Neutrophil (primary cell): ENCODE measurements at regions not wholly inside any gene's neighbourhood (a gene's known extent, or its start where the extent isn't known, plus 50 kb on each side); places are given as distances from the start of the nearest gene placed in this dataset.

ENCODE experiments used
- H3K27ac ChIP-seq: fragments of 200-600 bp; sonication (generic); 2 replicates; pipeline ENCODE4 v1.5.1; 2016; ENCODE audit warnings: mild to moderate bottlenecking, moderate library complexity
- H3K27me3 ChIP-seq: fragments of 200-600 bp; sonication (generic); 2 replicates; pipeline ENCODE4 v1.6.0; 2016; ENCODE audit warnings: mild to moderate bottlenecking
- H3K36me3 ChIP-seq: fragments of 200-600 bp; sonication (generic); 2 replicates; pipeline ENCODE4 v1.5.1; 2017
- H3K4me1 ChIP-seq, 2 experiments: fragments of 200-600 bp in 1 of 2; sonication (generic) in 1 of 2; 1 replicate in 1 of 2; 2 replicates in 1 of 2; pipeline versions ENCODE4 v1.5.1 to v1.6.1; 2013 to 2016; ENCODE audit warnings: low read depth in 1 of 2, low read length in 1 of 2, mild to moderate bottlenecking in 1 of 2, moderate library complexity in 1 of 2; ENCODE audit not compliant: control insufficient read depth in 1 of 2, insufficient read depth in 1 of 2
- H3K4me3 ChIP-seq, 2 experiments: fragments of 200-600 bp in 1 of 2; sonication (generic) in 1 of 2; 1 replicate in 1 of 2; 2 replicates in 1 of 2; pipeline ENCODE4 v1.5.1; 2013 to 2016; ENCODE audit warnings: low read depth in 1 of 2, low read length in 1 of 2, mild to moderate bottlenecking in 1 of 2, moderate library complexity in 1 of 2
- H3K9me3 ChIP-seq: fragments of 200-600 bp; sonication (generic); 2 replicates; pipeline ENCODE4 v1.5.1; 2016
- CTCF ChIP-seq: fragments of 200-600 bp; sonication (generic); IDR thresholded peaks from 2 replicates; pipeline ENCODE4 v1.5.1; 2016; ENCODE audit warnings: antibody characterized with exemption

DNA sequence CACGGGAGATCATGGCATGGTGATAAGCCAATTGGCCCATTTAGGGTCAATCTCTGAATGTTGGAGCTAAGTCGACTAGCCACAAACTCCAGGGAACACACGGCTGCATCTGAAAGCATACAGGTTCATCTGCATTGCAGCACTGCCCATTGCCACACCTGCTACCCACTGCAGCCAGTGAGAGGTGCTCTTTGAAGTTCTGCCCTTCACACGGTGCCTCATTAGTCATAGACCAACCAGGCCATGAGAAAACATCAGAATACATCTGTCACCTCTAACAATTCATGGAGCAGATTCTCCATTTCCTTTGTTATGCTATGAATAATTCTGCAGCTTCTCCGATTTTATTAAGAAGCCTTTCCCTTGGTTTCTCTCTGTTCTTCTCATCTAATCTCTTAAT, 65.7 kb upstream of the FAM204A start:
- Histone ChIP-seq H3K9me3 (no peaks in the 10 kb centered on the region), H3K4me1 (no peaks in the 10 kb centered on the region), H3K36me3 (no peaks in the 10 kb centered on the region), H3K27me3 (peaks cover 50% of the 10 kb centered on the region), H3K4me3 (no peak overlapping the region), H3K27ac (no peak overlapping the region)
- TF ChIP-seq CTCF: no peak

- TF ChIP-seq CTCF: no peak
- H3K4me1 ChIP-seq: no peaks in the 10 kb centered on the region
Measured at GRCh38 chr10:118407026-118407425, 64.9 kb upstream of the FAM204A start.

DNA sequence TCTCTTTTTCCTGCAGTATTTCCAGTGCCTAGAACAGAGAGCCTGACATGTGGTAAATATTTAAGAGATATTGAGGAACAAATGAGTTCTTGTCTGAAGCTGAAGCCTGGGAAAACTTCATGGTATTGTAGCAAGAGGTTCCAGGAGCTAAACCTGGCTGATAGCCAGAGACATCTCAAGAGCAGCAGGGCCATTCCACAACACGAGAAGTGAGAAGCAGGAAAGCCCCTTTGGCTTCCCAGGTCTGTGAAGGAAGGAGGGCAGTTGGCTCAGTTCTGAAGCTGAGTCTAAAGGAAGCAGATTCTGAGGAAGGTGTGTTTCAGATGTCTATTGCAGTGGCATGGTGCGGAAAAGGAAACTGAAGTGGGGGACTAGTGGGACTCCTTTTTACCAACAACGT, 63.8 kb upstream of the FAM204A start:
- Histone ChIP-seq H3K27me3 (peaks cover 42% of the 10 kb centered on the region), H3K36me3 (no peaks in the 10 kb centered on the region), H3K4me3 (no peak overlapping the region), H3K9me3 (no peaks in the 10 kb centered on the region), H3K4me1 (no peaks in the 10 kb centered on the region), H3K27ac (no peak overlapping the region)
- no peak for TF ChIP-seq CTCF

More at GRCh38 chr10:118407026-118407425, 64.9 kb upstream of the FAM204A start:
- H3K9me3 ChIP-seq: no peaks in the 10 kb centered on the region
- H3K36me3 ChIP-seq: no peaks in the 10 kb centered on the region
- H3K27me3 ChIP-seq: peaks cover 46% of the 10 kb centered on the region
- no peak overlapping the region for H3K4me3 ChIP-seq
- no peak overlapping the region for H3K27ac ChIP-seq

- TF ChIP-seq CTCF: no peak
- Histone ChIP-seq H3K27me3 (peaks cover 40% of the 10 kb centered on the region), H3K36me3 (no peaks in the 10 kb centered on the region), H3K4me3 (no peak overlapping the region), H3K27ac (no peak overlapping the region), H3K9me3 (no peaks in the 10 kb centered on the region), H3K4me1 (no peaks in the 10 kb centered on the region)
Measured at GRCh38 chr10:118403967-118404366, 61.8 kb upstream of the FAM204A start.

- H3K4me3 ChIP-seq: no peak overlapping the region
- peaks cover 44% of the 10 kb centered on the region for H3K27me3 ChIP-seq
- H3K4me1 ChIP-seq: no peaks in the 10 kb centered on the region
- no peak for TF ChIP-seq CTCF
- H3K27ac ChIP-seq: no peak overlapping the region
- no peaks in the 10 kb centered on the region for H3K36me3 ChIP-seq
- H3K9me3 ChIP-seq: no peaks in the 10 kb centered on the region
Measured at GRCh38 chr10:118401708-118402193, 59.6 kb upstream of the FAM204A start.

GRCh38 chr10:118397391-118397790, 55.3 kb upstream of the FAM204A start:
- Histone ChIP-seq H3K36me3 (no peaks in the 10 kb centered on the region), H3K27ac (no peak overlapping the region), H3K27me3 (peaks cover 14% of the 10 kb centered on the region), H3K9me3 (no peaks in the 10 kb centered on the region), H3K4me3 (no peak overlapping the region), H3K4me1 (no peaks in the 10 kb centered on the region)
- no peak for TF ChIP-seq CTCF
